ENCODE measurements at regions not wholly inside any gene's neighbourhood (a gene's known extent, or its start where the extent isn't known, plus 50 kb on each side); places are given as distances from the start of the nearest gene placed in this dataset.

- no peak for DNase-seq
Measured at GRCh38 chr6:140960566-140960965, 1172.2 kb upstream of the GJE1 start.

GRCh38 chr6:140957386-140957785 is 1175.3 kb upstream of the GJE1 start:
- no peak for DNase-seq

GRCh38 chr6:140956571-140957369 is 1176.0 kb upstream of the GJE1 start:
- peak; percentile 23 for DNase-seq

GRCh38 chr6:140940251-140940925 is 1192.3 kb upstream of the GJE1 start:
- no peak for DNase-seq

- DNase-seq: no peak
Measured at GRCh38 chr6:140932909-140933308, 1199.8 kb upstream of the GJE1 start.

- DNase-seq: no peak
Measured at GRCh38 chr6:140931581-140931980, 1201.1 kb upstream of the GJE1 start.

- no peak for DNase-seq
Measured at GRCh38 chr6:140929121-140929520, 1203.6 kb upstream of the GJE1 start.

- no peak for DNase-seq
Measured at GRCh38 chr6:140923048-140923447, 1209.7 kb upstream of the GJE1 start.

GRCh38 chr6:140921366-140922226 is 1211.1 kb upstream of the GJE1 start:
- DNase-seq: peak; percentile 22

- no peak for DNase-seq
Measured at GRCh38 chr6:140917911-140918310, 1214.8 kb upstream of the GJE1 start.

- DNase-seq: peak; percentile 6
Measured at GRCh38 chr6:140915551-140915950, 1217.2 kb upstream of the GJE1 start.

- peak; percentile 50 for DNase-seq
Measured at GRCh38 chr6:140915103-140915502, 1217.6 kb upstream of the GJE1 start.

- DNase-seq: no peak
Measured at GRCh38 chr6:140912686-140913085, 1220.0 kb upstream of the GJE1 start.

GRCh38 chr6:140909625-140910024 is 1223.1 kb upstream of the GJE1 start:
- no peak for DNase-seq

- DNase-seq: no peak
Measured at GRCh38 chr6:140909156-140909555, 1223.6 kb upstream of the GJE1 start.

GRCh38 chr6:140908505-140908904 is 1224.2 kb upstream of the GJE1 start:
- DNase-seq: no peak

- DNase-seq: no peak
Measured at GRCh38 chr6:140907235-140907634, 1225.5 kb upstream of the GJE1 start.

GRCh38 chr6:140905724-140906123 is 1227.0 kb upstream of the GJE1 start:
- DNase-seq: no peak

GRCh38 chr6:140905050-140905449 is 1227.7 kb upstream of the GJE1 start:
- DNase-seq: no peak

GRCh38 chr6:140897804-140898573 is 1234.7 kb upstream of the GJE1 start:
- DNase-seq: no peak

GRCh38 chr6:140897349-140897748 is 1235.4 kb upstream of the GJE1 start:
- no peak for DNase-seq

- no peak for DNase-seq
Measured at GRCh38 chr6:140893432-140893831, 1239.3 kb upstream of the GJE1 start.

Data from hindlimb muscle (tissue), 1 donor.